Forelimb muscle (tissue), 1 donor: ENCODE measurements at regions not wholly inside any gene's neighbourhood (a gene's known extent, or its start where the extent isn't known, plus 50 kb on each side); places are given as distances from the start of the nearest gene placed in this dataset.

Experiments used
- DNase-seq: peaks from one replicate; pipeline ENCODE4 v3.0.0-alpha.2; 2013; ENCODE audit warnings: low read depth

- no peak for DNase-seq
These were observed 184.7 kb upstream of the PREP start for GRCh38 chr6:105587349-105588122.

- DNase-seq: no peak
These were observed 175.4 kb upstream of the PREP start for GRCh38 chr6:105578179-105578707.

DNA sequence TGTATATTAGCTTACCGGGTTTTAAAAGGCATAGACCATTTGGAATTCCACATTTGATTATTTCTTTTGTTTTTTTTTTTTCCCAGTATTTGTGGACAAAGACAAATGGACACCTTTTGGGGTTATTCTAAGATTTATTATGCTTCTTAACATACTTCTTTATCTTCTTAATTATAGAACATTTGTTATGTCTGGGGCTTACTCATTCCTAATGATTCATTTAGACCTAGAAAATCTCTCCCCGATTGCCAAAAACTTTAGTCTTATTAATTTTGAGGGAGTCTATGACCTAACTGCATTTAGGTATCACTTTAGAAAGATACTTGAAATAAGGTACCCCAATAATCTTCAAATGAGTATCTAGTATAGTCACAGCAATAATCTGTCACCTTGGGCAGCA is 170.7 kb upstream of the PREP start:
- DNase-seq: no peak

DNA sequence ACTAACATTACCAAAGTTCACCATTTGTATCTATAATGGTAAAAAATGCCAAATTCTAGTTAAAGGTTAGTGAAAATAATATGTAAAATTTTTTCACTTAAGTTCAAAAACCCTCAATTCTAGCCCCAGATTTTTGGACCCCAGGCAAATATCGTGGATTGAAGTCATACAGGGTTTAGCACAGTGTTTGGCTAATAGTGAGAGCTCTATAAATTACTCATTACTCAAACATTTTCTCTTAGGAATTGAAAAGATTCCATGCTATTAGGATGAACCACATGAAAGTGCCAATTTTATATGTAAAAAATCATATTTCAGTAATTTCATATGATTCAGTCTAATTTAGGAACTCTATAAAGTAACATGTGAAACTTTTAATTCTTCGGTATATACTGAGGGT is 170.3 kb upstream of the PREP start:
- no peak for DNase-seq

DNA sequence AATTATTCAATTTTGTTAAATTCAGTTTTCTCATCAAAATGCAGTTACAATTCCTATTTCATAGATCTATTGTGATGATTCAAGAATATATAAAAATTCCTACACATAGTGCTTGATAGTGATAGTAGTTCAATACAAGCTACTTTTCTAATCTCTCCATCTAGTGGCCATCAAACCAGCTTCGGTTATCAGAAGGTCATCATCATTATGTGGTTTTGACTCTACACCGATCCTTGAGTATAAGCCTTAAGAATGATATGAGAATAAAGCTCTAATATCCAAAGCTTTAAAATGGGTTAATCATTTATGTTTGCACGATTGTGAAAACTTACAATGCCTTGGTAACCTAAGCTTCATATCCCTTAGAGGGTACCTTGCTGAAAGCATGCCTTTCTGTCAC is 167.5 kb upstream of the PREP start:
- DNase-seq: no peak

DNA sequence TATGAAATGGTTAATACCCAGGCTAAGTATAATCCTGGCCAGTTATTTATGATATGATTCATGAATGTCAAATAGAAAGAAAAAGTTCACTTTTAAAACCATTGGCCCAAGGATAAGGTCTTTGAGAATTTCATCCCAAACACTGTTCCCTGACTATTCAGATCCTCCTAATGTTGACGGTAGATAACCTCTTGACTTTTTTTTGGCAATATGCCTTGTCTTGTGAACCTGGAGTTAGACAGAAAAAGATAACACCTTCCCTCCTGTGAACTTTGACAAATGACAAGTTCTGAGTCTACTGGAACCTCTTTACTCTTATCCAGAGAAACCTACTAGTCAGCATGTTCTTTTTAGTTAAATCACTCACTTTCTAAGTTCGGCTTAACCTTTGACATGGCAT is 166.8 kb upstream of the PREP start:
- no peak for DNase-seq

DNA sequence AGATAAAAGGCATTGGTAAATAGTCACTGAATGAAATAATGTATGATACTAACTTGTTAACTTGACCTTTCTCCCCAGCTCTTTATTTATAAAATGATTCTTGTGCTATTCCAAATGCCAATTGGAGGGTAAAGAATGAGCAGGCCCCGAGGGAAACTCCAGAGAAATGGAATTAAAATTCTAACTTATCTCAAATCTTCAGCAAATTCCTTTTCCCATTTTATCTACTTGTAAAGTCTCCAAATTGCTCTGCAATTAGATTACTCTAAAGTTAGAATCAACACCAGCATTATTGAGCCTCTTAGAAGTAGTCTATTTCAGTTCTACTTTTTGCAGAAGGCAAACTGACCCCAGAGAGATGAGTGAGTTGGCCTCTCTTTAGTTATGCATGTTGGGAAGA is 165.9 kb upstream of the PREP start:
- no peak for DNase-seq

- DNase-seq: no peak
These were observed 165.3 kb upstream of the PREP start for GRCh38 chr6:105568142-105568541.

- no peak for DNase-seq
These were observed 164.3 kb upstream of the PREP start for GRCh38 chr6:105567140-105567539.

DNA sequence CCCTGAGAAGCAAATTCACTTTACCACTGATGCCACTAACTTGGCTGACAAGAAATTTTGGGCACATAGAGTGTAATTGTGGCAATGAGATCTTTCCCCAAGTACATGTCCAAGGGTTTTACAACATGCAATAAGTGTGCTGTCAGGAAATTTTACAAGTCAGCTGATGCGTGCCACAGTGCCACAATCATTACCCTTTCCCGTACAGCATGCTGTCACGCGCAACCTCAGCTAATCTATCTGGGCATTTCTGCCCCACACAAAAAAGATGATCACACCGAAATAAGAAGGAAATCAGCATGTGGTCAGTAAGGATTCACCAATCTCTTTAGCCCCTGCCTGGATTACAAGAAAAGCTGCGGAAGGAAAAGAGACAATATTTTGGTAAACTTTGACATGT is 163.6 kb upstream of the PREP start:
- DNase-seq: no peak

- no peak for DNase-seq
These were observed 161.4 kb upstream of the PREP start for GRCh38 chr6:105564121-105564902.

GRCh38 chr6:105562027-105562426 is 159.1 kb upstream of the PREP start:
- no peak for DNase-seq

- DNase-seq: no peak
These were observed 158.6 kb upstream of the PREP start for GRCh38 chr6:105561486-105561885.

DNA sequence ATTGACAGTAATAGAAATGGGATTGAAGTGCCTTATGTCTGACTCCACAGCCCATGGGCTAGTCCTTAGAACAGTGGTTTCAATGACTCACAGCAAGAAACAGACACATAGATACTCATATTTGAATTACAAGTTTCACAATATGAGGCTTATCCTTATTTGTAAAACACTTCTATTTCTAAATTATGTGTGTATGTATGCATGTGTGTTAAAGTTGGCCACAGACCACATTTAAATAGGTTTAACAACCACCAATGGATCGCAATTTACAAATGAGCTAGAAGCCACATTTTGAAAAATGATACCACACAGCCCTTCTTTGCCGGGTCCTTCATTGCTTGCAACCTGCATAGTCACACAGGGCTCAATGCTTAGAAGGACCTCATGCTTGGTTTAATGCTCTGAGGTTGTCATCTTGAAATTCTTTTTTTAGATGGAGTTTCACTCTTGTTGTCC is 157.8 kb upstream of the PREP start:
- no peak for DNase-seq

DNA sequence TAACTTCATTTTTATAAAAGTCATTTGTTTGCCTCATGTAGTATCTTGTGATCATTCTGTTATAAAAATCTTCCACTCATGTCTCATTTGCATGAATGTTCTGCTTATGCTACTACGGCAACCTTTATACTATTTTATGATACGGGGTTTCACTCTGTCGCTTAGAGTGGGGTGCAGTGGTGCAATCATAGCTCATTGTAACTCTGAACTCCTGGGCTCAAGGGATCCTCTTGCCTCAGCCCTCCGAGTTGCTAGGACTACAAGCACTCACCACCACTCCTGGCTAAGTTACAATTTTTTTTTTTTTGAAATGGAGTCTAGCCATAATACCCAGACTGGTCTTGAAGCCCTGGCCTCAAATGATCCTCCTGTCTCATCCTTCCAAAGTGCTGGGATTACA is 154.4 kb upstream of the PREP start:
- DNase-seq: no peak

DNA sequence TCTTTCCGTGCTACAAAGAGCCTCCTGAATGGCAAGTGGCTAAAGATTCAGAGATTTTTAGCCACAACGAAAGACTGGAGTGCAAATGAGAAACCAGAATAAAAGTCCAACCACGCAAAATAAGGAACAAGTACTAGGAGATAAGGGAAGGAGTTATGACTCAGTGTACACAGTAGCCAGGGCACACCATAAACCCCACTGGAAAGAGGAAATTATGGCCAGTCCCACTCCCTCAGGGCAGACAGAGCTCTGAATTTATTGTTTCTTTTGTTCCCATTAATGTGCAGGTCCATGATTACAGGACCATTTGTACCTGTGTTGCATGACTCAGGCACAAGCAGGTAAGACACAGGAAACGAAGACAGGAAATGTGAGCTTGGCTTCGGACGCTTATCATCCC is 150.3 kb upstream of the PREP start:
- no peak for DNase-seq

DNA sequence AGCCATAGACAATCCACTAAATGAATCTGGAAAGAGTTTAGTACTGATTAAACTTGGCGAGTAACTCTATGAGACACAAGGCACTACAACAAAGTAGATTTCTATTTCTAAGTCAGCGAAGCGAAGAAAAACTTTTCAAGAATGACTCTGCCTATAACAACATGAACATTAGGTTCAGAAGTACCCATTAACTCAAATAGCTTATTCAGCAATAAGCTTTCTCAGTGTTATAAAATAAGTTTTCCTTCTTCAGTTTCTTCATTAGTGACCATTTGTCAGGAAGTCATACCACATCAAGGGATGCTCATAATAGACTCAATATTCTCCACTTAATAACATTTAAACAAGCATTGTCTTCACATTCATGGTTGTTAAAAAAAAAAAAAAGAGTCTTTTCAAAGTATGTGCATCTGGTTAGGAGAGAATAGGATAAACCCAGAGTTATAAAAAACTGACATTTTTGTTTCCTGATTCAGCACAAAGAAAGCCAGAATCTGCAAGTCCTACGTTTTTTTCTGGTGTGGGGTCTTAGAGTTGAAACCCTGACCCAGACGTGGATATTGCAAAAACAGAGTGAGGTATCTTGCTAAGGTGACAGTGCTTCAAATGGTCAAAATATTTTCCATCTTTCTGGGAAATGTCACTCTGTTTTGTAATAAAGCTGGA is 148.2 kb upstream of the PREP start:
- DNase-seq: no peak

DNA sequence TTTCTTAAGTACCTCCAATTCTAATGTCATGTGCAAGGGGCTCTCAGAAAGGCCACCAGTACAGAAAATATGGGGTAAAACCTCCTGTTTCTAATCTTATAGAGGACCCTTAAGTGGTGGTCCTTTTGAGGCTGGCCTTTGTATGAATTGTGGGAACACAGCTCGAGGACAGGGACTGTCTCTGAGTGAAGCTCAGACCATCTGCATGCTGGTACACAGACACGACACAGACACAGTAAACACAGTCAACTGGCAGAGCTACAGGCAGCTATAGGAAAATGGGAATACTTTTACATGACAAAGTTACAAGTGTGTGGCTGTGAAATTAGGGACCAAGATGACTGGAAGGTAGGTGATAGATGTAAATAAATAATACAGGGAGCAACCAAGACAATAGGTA is 143.9 kb upstream of the PREP start:
- DNase-seq: no peak

- DNase-seq: no peak
These were observed 143.3 kb upstream of the PREP start for GRCh38 chr6:105545947-105546731.

DNA sequence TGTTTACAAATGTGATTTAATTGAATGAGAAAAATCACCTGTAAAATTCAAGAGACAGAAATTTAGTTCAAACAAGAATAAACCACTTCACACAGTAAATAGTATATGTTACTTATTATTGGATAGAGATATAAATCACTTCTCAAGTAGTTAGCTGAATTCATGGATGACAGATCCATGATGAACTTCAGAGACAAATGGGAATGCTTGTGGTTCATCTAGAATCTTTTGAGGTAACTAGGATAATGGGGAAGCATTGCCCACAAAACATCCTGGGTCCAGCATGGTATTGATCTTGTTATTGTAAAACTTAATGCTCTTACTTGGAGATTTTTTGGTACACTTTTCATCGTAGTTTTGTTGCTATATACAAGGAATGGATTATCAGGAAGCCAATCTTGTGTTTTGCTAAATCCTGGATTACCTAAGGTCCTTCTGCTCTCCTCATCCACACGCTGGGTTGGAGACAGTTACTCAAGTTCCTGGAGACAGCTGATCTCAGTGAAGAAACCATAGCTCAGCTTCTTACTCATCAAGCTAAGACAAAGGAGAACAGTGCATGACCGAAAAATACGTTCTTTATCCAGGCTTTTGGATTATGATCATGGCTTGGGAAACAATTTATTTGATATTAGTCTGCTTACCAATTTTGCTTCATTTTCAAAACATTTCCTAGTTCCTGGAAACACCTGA is 142.5 kb upstream of the PREP start:
- no peak for DNase-seq

DNA sequence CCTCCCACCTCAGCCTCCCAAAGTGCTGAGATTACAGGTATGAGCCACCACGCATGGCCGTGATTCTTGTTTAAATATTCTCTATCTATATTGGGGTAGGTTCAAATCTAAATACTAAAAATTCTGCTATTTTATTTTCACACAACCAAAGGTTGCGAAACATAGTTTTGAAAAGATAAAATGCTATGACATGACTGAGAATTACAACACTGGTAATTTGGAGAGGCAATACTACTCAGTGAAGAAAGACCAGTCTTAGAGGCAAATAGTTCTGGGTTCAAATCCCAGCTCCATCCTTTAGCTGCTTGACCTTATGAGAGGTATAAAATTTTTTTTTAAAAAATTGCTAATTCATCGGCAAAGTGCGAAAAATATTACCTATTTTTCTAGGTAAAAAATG is 137.0 kb upstream of the PREP start:
- no peak for DNase-seq
